WTC11 (cell line): ENCODE measurements at regions not wholly inside any gene's neighbourhood (a gene's known extent, or its start where the extent isn't known, plus 50 kb on each side); places are given as distances from the start of the nearest gene placed in this dataset.
A peak's percentile ranks its signal among the peaks of the same experiment; 100 is the strongest.

Experiments used
- ATAC-seq: fragments of 200-7000 bp; cut with Tn5 transposase; 2 replicates; pipeline ENCODE4 v1.10.0; 2021; ENCODE audit warnings: mild to moderate bottlenecking, moderate library complexity
- CTCF ChIA-PET: fragments of 300-600 bp; sonication (Branson Sonifier 250); formaldehyde crosslinking; loops from one replicate; lab custom pipeline; 2021; ENCODE audit warnings: antibody characterized with exemption; lab: Charles Lee
- POLR2A ChIA-PET: fragments of 350-600 bp; sonication (Branson Sonifier 250); formaldehyde crosslinking; loops from one replicate; lab custom pipeline; 2021; ENCODE audit warnings: antibody characterized with exemption; lab: Charles Lee
- DNase-seq: peaks from one replicate; pipeline ENCODE4 v3.0.0; 2021; ENCODE audit warnings: low spot score
- H3K27ac Mint-ChIP-seq: 2 replicates; pipeline ENCODE4 v1.8.0; 2021; ENCODE audit warnings: mixed read lengths
- H3K27me3 Mint-ChIP-seq: 2 replicates; pipeline ENCODE4 v1.8.0; 2021; ENCODE audit warnings: low read depth, mild to moderate bottlenecking, moderate library complexity, mixed read lengths
- H3K36me3 Mint-ChIP-seq: 2 replicates; pipeline ENCODE4 v1.8.0; 2021; ENCODE audit warnings: mixed read lengths
- H3K4me1 Mint-ChIP-seq: 2 replicates; pipeline ENCODE4 v1.8.0; 2022; ENCODE audit warnings: mixed read lengths
- H3K4me3 Mint-ChIP-seq: 2 replicates; pipeline ENCODE4 v1.8.0; 2021; ENCODE audit warnings: mild to moderate bottlenecking, moderate library complexity, mixed read lengths
- H3K9me3 Mint-ChIP-seq: 2 replicates; pipeline ENCODE4 v1.8.0; 2021; ENCODE audit warnings: mixed read lengths
- AR ChIP-seq: fragments of 250-450 bp; sonication (Bioruptor Pico); IDR thresholded peaks from 2 replicates; pipeline ENCODE4 v1.9.0; 2021; ENCODE audit warnings: mild to moderate bottlenecking
- CREB1 ChIP-seq: sonication (generic); formaldehyde crosslinking; IDR thresholded peaks from 2 replicates; pipeline ENCODE4 v1.8.0; 2023; ENCODE audit warnings: mild to moderate bottlenecking, missing genetic modification reagents
- EMX1 ChIP-seq: fragments of 250-450 bp; sonication (Bioruptor Pico); IDR thresholded peaks from 2 replicates; pipeline ENCODE4 v1.8.0; 2021; ENCODE audit warnings: mild to moderate bottlenecking
- GTF2I ChIP-seq: fragments of 250-450 bp; sonication (Bioruptor Pico); conservative IDR thresholded peaks from 2 replicates; pipeline ENCODE4 v1.4.0; 2021; ENCODE audit warnings: mild to moderate bottlenecking
- IRF2 ChIP-seq: sonication (generic); formaldehyde crosslinking; IDR thresholded peaks from 2 replicates; pipeline ENCODE4 v1.8.0; 2022; ENCODE audit warnings: low read depth, missing genetic modification reagents, borderline replicate concordance
- JAZF1 ChIP-seq: fragments of 250-450 bp; sonication (Bioruptor Pico); IDR thresholded peaks from 2 replicates; pipeline ENCODE4 v1.9.0; 2021; ENCODE audit warnings: moderate library complexity, mild to moderate bottlenecking, inconsistent platforms
- NR1H2 ChIP-seq: sonication (generic); formaldehyde crosslinking; IDR thresholded peaks from 2 replicates; pipeline ENCODE4 v1.9.0; 2021; ENCODE audit warnings: mild to moderate bottlenecking, moderate library complexity, missing genetic modification reagents
- NR2C2 ChIP-seq: sonication (generic); formaldehyde crosslinking; IDR thresholded peaks from 2 replicates; pipeline ENCODE4 v1.8.0; 2022; ENCODE audit warnings: mild to moderate bottlenecking, missing genetic modification reagents
- OVOL2 ChIP-seq: fragments of 250-450 bp; sonication (Bioruptor Pico); IDR thresholded peaks from 2 replicates; pipeline ENCODE4 v1.9.0; 2021; ENCODE audit warnings: mild to moderate bottlenecking, borderline replicate concordance
- PRRX2 ChIP-seq: fragments of 250-450 bp; sonication (Bioruptor Pico); IDR thresholded peaks from 2 replicates; pipeline ENCODE4 v1.8.0; 2021; ENCODE audit warnings: mild to moderate bottlenecking
- RORB ChIP-seq: fragments of 250-450 bp; sonication (Bioruptor Pico); IDR thresholded peaks from 2 replicates; pipeline ENCODE4 v1.9.0; 2021; ENCODE audit warnings: mild to moderate bottlenecking
- TP53 ChIP-seq: sonication (generic); formaldehyde crosslinking; IDR thresholded peaks from 2 replicates; pipeline ENCODE4 v1.8.1; 2023; ENCODE audit warnings: mild to moderate bottlenecking, missing genetic modification reagents
- ZBTB21 ChIP-seq: sonication (generic); formaldehyde crosslinking; IDR thresholded peaks from 2 replicates; pipeline ENCODE4 v1.8.1; 2023; ENCODE audit warnings: mild to moderate bottlenecking, missing genetic modification reagents, borderline replicate concordance
- ZNF138 ChIP-seq: sonication (generic); formaldehyde crosslinking; conservative IDR thresholded peaks from 2 replicates; pipeline ENCODE4 v1.8.1; 2022; ENCODE audit warnings: mild to moderate bottlenecking, moderate library complexity, missing genetic modification reagents
- ZNF281 ChIP-seq: sonication (generic); formaldehyde crosslinking; IDR thresholded peaks from 2 replicates; pipeline ENCODE4 v1.8.0; 2023; ENCODE audit warnings: mild to moderate bottlenecking, missing genetic modification reagents
- TF ChIP-seq, protein P1 (sequence below): sonication (generic); formaldehyde crosslinking; IDR thresholded peaks from 2 replicates; pipeline ENCODE4 v1.8.1; 2022; ENCODE audit warnings: mild to moderate bottlenecking, moderate library complexity, missing genetic modification reagents
- TF ChIP-seq, protein P2 (sequence below): sonication (generic); formaldehyde crosslinking; conservative IDR thresholded peaks from 2 replicates; pipeline ENCODE4 v1.8.1; 2022; ENCODE audit warnings: mild to moderate bottlenecking, missing genetic modification reagents
- TF ChIP-seq, protein P3 (sequence below): sonication (generic); formaldehyde crosslinking; IDR thresholded peaks from 2 replicates; pipeline ENCODE4 v1.8.1; 2023; ENCODE audit warnings: mild to moderate bottlenecking, missing genetic modification reagents, borderline replicate concordance
- TF ChIP-seq, protein P4 (sequence below): sonication (generic); formaldehyde crosslinking; IDR thresholded peaks from 2 replicates; pipeline ENCODE4 v1.8.1; 2023; ENCODE audit warnings: mild to moderate bottlenecking, missing genetic modification reagents, moderate library complexity
- TF ChIP-seq, protein P5 (sequence below): sonication (generic); formaldehyde crosslinking; IDR thresholded peaks from 2 replicates; pipeline ENCODE4 v1.8.0; 2022; ENCODE audit warnings: mild to moderate bottlenecking, missing genetic modification reagents

- Mint-ChIP-seq H3K27ac (no peak overlapping the region), H3K4me3 (no peak overlapping the region), H3K4me1 (no peaks in the 10 kb centered on the region), H3K9me3 (peaks cover 7% of the 10 kb centered on the region), H3K36me3 (no peaks in the 10 kb centered on the region), H3K27me3 (no peaks in the 10 kb centered on the region)
- ATAC-seq (no peak), DNase-seq (no peak)
- TF ChIP-seq AR: no peak
- no peak for TF ChIP-seq TP53 (CRISPR knock-in tag)
- no peak for TF ChIP-seq OVOL2
- TF ChIP-seq, protein P1, sequence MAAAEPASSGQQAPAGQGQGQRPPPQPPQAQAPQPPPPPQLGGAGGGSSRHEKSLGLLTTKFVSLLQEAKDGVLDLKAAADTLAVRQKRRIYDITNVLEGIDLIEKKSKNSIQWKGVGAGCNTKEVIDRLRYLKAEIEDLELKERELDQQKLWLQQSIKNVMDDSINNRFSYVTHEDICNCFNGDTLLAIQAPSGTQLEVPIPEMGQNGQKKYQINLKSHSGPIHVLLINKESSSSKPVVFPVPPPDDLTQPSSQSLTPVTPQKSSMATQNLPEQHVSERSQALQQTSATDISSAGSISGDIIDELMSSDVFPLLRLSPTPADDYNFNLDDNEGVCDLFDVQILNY (CRISPR knock-in tag): no peak
- no peak for TF ChIP-seq ZBTB21 (CRISPR knock-in tag)
- TF ChIP-seq, protein P2, sequence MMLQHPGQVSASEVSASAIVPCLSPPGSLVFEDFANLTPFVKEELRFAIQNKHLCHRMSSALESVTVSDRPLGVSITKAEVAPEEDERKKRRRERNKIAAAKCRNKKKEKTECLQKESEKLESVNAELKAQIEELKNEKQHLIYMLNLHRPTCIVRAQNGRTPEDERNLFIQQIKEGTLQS (CRISPR knock-in tag): no peak
- no peak for TF ChIP-seq IRF2 (CRISPR knock-in tag)
- TF ChIP-seq GTF2I (CRISPR knock-in tag): no peak
- TF ChIP-seq NR1H2 (CRISPR knock-in tag): no peak
- TF ChIP-seq NR2C2 (CRISPR knock-in tag): no peak
- TF ChIP-seq, protein P3, sequence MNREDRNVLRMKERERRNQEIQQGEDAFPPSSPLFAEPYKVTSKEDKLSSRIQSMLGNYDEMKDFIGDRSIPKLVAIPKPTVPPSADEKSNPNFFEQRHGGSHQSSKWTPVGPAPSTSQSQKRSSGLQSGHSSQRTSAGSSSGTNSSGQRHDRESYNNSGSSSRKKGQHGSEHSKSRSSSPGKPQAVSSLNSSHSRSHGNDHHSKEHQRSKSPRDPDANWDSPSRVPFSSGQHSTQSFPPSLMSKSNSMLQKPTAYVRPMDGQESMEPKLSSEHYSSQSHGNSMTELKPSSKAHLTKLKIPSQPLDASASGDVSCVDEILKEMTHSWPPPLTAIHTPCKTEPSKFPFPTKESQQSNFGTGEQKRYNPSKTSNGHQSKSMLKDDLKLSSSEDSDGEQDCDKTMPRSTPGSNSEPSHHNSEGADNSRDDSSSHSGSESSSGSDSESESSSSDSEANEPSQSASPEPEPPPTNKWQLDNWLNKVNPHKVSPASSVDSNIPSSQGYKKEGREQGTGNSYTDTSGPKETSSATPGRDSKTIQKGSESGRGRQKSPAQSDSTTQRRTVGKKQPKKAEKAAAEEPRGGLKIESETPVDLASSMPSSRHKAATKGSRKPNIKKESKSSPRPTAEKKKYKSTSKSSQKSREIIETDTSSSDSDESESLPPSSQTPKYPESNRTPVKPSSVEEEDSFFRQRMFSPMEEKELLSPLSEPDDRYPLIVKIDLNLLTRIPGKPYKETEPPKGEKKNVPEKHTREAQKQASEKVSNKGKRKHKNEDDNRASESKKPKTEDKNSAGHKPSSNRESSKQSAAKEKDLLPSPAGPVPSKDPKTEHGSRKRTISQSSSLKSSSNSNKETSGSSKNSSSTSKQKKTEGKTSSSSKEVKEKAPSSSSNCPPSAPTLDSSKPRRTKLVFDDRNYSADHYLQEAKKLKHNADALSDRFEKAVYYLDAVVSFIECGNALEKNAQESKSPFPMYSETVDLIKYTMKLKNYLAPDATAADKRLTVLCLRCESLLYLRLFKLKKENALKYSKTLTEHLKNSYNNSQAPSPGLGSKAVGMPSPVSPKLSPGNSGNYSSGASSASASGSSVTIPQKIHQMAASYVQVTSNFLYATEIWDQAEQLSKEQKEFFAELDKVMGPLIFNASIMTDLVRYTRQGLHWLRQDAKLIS (CRISPR knock-in tag): no peak
- TF ChIP-seq ZNF281 (CRISPR knock-in tag): no peak
- no peak for TF ChIP-seq PRRX2
- no peak for TF ChIP-seq ZNF138 (CRISPR knock-in tag)
- TF ChIP-seq, protein P4, sequence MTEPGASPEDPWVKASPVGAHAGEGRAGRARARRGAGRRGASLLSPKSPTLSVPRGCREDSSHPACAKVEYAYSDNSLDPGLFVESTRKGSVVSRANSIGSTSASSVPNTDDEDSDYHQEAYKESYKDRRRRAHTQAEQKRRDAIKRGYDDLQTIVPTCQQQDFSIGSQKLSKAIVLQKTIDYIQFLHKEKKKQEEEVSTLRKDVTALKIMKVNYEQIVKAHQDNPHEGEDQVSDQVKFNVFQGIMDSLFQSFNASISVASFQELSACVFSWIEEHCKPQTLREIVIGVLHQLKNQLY: no peak
- ChIA-PET POLR2A (no interaction called here), CTCF (no interaction called here)
Measured at GRCh38 chr5:53241572-53241971, 132.0 kb upstream of the MOCS2 start.

DNA sequence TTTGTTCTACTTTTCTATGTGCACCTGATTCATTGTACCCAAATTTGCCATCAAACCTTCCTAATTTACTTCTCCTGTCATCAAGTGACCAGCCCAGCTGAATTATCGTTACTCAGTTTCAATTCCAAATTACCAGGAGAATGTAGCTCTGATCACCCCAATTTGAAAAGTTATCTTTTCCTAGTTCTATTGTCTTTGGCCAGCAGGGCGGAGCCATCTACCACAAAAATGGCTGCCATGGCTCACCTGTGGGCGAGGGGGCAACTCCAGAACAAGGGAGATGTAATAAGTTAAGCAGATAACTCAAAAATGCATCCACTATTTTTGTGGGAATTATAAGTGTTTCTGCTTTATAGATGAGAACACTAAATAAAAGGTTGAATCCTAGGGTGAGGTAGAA is 133.8 kb upstream of the MOCS2 start:
- TF ChIP-seq CREB1 (CRISPR knock-in tag) (no peak), EMX1 (CRISPR knock-in tag) (no peak), JAZF1 (CRISPR knock-in tag) (no peak), ZNF281 (CRISPR knock-in tag) (no peak), RORB (CRISPR knock-in tag) (no peak), ZNF138 (CRISPR knock-in tag) (no peak)
- TF ChIP-seq, protein P5, sequence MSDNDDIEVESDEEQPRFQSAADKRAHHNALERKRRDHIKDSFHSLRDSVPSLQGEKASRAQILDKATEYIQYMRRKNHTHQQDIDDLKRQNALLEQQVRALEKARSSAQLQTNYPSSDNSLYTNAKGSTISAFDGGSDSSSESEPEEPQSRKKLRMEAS (CRISPR knock-in tag): no peak
- Mint-ChIP-seq H3K4me3 (no peak overlapping the region), H3K36me3 (no peaks in the 10 kb centered on the region), H3K4me1 (no peaks in the 10 kb centered on the region), H3K9me3 (peaks cover 7% of the 10 kb centered on the region), H3K27me3 (no peaks in the 10 kb centered on the region), H3K27ac (no peak overlapping the region)
- ATAC-seq (no peak), DNase-seq (peak; percentile 21)
- ChIA-PET CTCF (interaction anchor here (0.6 to 1.1 kb wide), 3 partner anchors 17 to 618 kb away, joined by 3 to 4 read pairs (median 3); no protein-coding TSS in a partner anchor), POLR2A (no interaction called here)
